PC-3 (cell line): ENCODE measurements at regions not wholly inside any gene's neighbourhood (a gene's known extent, or its start where the extent isn't known, plus 50 kb on each side); places are given as distances from the start of the nearest gene placed in this dataset.

Experiments
- CTCF ChIP-seq: fragments of 300-600 bp; sonication (generic); conservative IDR thresholded peaks from 2 replicates; pipeline ENCODE4 v1.5.1; 2017; ENCODE audit warnings: antibody characterized with exemption, low read depth, mild to moderate bottlenecking, low read length
- EZH2 ChIP-seq: fragments of 300-600 bp; sonication (generic); IDR thresholded peaks from one replicate; pipeline ENCODE4 v1.6.1; 2017; ENCODE audit warnings: antibody characterized with exemption, mild to moderate bottlenecking, low read length; ENCODE audit not compliant: unreplicated experiment

DNA sequence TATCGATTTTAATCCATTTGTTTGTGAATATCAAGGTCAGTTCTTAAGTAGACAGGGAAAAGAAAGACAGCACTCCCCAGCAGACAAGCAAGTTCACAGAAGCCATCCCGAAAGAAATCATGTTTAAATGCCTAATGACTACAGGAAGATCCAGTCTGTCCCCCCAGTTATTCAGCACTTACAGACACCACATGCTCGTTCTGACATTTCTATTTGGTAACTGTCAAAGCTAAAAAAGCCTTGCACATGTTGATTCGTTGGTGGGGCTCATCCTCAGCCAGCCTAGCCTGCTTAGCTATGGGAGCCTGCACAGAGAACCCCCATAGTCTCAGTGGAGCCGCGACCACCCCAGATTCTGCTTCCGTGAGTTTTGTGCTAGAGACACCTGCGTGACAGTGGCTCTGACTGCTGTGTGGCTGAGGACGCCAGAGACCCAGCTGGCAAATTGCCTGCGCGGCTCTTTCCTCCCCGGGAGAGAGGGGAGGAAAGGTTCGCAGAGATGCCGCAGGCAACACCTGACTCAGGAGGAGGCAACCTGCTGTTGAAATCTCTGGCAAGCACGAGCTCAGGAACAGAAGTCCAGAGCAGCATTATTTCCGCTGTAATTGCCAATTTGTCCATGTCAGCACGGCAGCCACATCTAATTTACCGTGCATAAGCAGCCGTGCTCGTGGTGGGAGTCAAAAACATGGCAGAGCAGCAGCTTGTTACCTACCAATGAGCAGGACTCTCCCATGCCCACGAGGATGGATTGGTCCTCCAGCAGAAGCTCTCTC is 194.2 kb downstream of the GPAM start:
- TF ChIP-seq CTCF (no peak), EZH2 (no peak)
